CD4-positive, alpha-beta T cell treated with Interleukin-15 for 4 hours (primary cell): ENCODE measurements at regions not wholly inside any gene's neighbourhood (a gene's known extent, or its start where the extent isn't known, plus 50 kb on each side); places are given as distances from the start of the nearest gene placed in this dataset.
"Not testable (repeated sequence)": the region's sequence is repeated elsewhere in the genome, so short reads cannot be mapped to it uniquely, and the experiment has no call there.

Experiments
- DNase-seq: peaks from one replicate; pipeline ENCODE4 v3.0.0-alpha.2; 2020; ENCODE audit warnings: low spot score

DNA sequence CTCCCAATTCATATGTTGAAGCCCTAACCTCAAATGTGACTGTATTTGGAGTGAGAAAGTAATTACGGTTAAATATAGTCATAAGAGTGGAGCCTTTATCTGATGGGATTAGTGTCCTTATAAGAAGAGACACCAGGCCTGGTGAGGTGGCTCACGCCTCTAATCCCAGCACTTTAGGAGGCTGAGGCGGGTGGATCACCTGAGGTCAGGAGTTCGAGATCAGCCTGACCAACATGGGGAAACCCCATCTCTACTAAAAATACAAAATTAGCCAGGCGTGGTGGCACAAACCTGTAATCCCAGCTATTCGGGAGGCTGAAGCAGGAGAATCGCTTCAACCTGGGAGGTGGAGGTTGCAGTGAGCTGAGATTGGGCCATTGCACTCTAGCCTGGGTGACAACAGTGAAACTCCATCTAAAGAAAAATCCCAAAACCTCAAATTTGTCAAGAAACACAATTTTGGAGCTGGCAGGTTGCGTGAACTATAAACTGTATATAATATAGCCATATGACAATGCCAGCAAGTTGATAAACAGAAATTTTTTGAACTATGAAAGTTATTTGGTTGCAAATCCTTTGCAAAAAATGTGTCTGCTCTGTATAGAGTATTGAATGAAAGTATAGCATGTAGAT lies 125.6 kb upstream of the ZNF217 start:
- not testable (repeated sequence) for DNase-seq

DNA sequence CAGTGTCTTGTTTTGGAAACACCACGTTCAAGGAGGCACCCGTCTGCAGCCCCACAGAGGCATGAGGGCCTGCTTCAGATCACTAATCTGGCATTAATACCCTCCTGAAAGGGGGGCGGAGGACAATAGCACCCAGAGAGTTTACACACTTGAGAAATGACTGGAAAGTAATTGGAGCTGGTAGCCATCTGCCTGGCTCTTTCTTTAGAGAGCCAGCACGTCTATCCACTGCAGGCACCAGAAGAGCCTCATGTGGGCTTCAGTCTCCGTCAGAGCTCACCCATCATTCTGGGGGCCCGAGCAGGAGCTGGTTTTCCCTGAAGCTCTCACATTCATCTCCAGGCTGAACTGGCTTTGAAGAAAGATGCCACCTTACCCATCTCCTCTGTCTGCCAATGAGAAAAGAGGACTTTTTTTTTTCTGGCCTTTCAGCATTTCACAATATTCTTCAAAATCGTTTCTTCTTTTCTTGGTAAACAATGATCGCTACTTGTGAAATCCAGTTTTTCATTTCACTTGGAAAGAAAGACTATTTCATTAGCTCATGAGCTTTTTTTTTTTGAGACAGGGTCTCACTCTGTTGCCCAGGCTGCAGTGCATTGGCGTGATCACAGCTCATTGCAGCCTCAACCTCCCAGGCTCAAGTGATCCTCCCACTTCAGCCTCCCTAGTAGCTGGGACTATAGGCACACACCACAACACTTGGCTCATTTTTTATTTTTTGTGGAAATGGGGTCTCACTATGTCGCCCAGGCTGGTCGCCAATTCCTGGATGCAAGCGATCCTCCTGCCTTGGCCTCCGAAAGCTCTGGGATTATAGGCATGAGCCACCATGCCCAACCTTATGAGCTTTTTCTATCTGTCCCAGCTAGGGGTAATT lies 124.7 kb upstream of the ZNF217 start:
- no peak for DNase-seq

DNA sequence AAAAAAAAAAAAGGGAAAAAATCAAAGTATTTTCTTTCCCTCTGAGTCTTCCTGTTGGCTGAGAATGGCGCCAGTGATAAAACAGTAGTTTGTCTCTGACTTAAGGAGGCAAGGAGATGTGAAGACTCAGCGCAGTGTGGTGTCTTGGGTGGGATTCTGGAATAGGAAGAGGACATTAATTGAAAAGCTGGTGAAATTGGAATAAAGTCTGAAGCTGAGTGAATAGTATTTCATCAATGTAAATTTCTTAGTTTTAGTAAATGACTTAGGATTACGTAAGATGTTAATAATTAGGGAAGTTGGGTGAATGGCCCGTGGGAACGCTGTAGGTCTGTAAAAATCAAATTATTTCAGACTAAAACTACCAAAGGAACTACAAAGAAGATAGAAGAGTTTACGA lies 122.8 kb upstream of the ZNF217 start:
- DNase-seq = no peak

DNA sequence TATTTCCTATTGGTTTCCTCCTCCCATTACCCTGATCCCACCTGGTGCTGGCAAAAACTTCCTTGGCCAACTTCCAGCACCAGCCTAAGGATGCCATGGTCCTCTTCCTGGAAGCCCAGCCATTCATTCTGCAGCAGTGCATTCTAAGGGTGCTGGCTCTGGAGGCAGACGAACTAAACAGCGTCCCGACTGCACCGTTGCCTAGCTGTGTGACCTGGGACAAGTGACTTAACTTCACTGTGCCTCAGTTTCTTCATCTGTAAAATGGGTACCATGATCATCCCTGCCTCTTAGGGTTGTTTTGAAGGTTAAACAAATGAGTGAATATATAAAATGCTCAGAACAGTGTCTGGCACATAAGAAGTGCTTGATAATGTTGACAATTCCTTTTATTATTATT lies 120.9 kb upstream of the ZNF217 start:
- DNase-seq = no peak

DNA sequence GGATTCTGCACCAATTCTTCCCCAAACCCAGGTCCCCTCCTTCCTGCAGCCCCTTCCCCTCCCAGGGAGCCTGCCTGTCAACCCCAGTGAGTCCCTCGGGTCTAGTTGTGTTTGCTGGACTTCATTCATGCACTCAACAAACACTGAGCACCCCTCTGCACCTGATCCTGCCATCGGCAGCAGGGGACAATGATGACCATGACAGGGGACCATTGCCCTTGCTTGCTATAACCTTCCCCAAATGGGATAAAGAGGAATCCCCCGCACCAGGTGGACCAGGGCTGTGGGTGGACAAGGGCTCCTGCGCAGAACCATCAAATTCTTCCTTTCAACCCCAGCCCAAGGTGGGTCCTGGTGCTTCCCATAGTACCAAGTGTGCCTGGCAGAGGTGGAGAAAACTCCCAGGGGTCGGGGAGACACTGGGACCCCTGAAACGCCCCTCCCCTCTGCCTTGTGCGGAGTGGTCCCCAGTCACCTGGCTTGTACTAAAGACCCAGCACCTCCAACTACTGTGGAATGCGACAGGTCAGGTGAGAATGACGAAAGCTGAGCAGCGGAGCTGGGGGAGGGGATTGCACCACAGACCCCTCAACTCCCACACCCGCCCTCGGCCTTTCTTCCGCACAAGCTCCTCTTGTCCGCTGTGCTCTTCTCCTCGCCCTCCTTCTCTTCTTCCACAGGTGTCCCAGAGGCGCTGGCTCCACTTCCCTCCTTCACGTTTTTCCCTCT lies 119.9 kb upstream of the ZNF217 start:
- no peak for DNase-seq

DNA sequence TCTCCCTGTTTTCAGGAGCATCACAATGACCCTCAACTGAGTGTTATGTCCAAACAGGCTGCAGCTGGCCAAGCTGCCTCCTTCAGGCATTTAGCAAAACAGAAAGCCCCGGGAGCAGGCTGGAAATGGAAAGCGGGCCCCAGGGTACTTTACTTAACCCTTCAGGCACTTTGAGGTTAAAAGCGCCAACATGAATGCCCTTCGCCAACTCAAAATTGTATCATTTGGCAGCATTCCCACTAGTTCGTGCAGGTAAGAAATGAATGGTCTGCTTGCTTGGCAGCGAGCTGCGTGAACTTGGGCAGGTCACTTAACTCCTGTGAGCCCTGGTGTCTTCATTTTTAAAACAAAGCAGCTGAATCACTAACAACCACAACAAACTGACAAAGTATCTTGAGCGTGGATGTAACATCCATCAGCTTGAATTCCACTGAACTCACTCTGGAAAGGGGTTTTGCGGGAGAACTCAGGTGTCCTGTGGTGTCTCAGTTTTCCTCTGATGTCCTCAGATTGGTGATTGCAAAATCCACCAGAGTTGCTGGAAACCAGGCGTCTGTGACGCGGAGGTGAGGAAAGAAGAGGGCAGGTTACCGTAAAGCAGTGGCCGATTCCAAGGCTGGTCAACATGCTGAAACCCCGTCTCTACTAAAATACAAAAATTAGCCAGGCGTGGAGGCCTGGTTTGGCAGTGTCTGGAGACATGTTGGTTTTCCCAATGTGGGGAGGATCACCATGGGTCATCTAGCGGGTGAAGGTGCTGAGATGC lies 118.8 kb upstream of the ZNF217 start:
- DNase-seq = no peak

DNA sequence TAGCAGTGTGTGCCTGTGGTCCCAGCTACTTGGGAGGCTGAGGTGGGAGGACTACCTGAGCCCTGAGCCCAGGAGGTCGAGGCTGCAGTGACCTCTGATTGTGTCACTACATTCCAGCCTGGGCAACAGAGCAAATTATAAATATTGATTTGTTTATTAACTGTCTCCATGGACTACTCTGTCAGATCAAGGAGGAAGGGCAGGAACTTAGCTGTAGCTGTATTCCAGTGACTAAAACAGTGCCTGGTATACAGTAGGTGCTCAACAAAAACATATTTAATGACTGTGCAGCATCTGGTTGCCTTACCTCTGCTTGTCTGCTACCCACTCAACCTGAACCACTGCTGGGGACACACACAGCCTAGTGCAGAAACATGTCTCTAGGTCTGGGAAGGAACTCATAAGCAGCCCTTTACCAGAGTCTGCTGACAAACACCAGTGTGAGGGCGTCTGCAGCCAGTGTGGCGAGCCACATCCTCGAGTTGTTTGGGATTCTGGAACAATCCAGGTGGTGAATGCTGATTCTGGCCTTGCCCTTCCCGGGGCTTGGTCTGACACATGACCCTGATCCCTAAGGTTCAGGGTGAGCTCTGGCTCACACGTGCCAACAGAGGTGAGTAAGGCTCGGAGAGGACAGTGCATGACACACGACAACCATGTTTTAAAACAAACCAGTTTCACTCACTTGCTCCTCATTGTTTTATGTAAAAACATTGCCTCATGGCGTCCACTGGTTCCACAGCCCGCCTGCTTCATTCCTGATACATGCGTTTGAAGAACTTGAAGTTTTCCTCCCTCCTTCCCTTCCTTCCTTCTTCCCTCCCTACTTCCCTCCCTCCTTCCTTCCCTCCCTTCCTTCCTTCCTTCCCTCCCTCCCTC lies 117.9 kb upstream of the ZNF217 start:
- DNase-seq = no peak

DNA sequence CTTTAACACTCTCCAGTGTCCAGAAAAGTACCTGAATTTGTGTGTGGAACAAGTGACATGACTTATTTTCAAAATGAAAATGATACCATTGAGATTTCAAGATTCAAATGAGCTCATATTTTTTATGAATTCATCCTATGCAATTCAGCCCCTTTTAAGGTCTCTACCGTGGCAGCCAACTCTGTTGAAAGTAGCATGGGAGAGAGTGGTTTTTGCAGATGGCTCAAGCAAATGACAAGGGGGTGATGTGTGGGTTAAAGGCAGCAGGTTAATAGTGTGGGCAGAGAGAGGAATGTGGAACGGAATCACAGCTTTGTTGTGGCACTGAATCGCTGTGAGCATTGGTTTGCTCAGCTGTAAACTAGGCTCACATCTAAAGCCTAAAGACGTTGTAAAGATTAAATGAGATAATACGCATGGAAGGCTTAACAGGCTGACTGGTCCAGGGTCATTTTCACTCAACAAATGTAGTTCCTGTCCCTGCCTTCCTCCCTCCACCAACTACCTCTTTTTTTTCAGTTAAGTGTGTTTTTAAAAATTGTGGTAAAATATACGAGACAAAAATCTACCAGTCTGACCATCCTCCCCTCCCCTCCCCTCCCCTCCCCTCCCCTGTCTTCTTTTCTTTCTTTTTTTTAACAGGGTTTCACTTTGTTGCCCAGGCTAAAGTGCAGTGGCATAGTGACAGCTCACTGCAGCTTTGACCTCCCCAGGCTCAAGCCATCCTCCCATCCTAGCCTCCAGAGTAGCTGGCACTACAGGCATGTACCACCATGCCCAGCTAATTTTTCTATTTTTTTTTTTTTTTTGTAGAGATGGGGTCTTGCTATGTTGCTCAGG lies 114.7 kb upstream of the ZNF217 start:
- peak; percentile 18 for DNase-seq

DNA sequence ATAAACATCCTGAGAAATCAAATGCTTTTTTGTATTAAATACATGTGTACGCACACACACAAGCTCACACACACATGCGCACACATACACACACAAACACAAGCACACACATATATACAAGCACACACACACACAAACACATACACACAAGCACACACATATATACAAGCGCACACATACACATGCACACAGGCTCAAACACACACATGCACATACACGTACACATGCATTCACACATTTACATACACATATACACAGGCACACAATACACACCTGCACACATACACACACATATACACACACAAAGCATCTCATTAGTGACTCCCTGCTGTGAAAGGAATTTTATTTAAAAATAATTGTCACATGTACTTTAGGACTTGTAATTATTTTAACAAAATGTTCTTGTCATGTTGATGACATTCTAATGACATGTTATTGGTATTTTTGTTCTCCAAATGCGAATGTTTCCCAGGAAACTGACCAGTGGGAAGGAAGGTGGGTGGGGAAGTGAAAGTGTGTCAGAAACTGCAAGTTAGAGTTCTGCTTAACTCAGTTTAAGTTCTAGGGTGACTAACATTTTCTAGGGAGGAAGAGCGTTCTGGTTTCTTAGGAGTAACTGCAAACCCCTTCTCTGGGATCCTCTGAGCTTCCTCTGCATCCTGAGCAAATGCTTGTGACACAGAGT lies 113.9 kb upstream of the ZNF217 start:
- DNase-seq = peak; percentile 40

DNA sequence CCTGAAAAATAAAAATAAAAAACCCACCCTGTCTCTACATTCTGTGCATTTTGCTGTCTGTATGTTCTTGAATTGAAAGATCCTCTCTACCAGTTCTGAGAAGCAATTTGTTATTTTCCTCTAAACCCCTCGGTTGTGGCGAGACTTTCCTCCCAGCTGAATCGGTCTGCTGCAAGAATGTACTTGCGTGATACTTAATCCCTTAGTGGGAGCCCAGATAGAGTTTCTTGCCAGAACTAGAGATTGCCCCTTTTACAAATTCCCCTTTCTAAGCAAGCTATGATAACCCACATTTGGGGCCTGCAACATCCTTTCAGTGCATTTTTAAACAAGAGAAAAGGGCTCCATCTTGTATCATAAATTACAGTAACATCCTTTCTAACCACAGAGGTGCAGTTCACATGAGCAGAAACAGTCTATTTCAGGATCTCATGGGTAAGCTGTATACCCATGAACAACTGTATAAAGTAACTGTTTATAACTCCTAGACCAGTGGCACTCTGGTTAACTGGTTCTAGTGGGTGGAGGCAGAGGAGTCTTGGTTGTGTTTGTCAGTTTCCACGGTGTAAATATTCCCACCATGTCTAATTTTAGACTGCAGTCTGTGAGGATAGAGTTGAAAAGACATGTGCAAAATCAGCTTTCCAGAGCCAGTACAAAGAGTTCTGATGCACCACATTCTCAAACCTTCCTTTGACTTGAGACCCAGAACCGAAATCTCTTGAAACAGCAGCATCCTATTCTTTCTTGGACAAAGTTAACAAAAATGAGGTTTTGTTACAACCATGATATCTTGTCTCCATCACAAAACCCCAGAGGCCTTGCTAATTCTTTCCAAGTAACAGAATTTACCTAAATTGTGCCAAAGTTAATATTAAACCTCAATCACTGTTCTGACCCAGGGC lies 113.1 kb upstream of the ZNF217 start:
- peak; percentile 51 for DNase-seq

DNA sequence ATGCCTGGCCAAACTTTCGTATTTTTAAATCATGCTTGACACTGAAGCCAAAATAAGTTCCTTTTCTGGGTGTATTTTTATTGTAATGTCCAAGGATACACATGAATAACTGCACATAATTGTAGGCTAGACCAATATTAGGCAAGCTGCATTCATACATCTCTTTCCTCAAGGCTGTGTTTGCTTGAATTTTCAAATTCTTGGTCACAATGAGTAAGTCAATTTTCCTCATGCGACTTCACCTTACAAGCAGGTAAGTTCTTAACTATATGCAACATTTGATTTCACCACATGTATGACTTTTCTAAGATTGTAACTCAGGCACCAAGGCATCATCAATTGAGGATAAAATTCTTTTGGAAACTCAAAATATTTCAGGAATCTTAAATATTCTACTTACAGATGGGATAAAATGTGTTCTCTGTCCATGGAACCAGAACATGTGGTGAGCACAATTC lies 112.4 kb upstream of the ZNF217 start:
- no peak for DNase-seq

DNA sequence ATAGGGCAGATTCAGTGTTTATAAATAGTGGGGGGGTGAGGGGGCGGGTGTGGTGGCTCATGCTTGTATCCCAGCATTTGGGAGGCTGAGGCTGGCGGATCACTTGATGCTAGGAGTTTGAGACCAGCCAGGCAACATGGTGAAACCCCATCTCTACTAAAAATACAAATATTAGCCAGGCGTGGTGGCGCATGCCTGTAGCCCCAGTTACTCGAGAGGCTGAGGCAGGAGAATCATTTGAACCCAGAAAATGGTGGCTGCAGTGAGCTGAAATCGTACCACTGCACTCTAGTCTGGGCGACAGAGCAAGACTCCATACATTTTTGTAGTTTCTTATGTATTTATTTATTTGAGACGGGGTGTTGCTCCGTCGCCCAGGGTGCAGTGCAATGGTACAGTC lies 109.0 kb upstream of the ZNF217 start:
- no peak for DNase-seq

DNA sequence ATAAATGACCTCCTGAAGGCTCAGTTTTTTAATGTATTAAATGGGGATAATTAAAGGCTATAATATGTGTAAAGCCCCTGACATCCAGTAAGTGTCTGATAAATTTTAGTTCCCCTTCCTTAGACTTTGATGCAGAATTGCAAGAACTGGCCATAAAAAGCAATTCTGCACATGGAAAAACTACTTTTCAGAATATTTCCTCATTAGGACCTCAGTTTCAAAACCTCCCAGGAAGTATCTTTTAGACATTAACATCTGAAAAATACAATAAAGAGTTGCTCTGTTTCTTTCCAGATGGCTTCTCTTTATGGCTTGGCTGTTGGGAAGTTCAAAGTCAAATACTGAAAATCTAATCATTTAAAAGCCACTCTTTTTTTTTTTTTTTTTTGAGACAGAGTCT lies 106.3 kb upstream of the ZNF217 start:
- no peak for DNase-seq

DNA sequence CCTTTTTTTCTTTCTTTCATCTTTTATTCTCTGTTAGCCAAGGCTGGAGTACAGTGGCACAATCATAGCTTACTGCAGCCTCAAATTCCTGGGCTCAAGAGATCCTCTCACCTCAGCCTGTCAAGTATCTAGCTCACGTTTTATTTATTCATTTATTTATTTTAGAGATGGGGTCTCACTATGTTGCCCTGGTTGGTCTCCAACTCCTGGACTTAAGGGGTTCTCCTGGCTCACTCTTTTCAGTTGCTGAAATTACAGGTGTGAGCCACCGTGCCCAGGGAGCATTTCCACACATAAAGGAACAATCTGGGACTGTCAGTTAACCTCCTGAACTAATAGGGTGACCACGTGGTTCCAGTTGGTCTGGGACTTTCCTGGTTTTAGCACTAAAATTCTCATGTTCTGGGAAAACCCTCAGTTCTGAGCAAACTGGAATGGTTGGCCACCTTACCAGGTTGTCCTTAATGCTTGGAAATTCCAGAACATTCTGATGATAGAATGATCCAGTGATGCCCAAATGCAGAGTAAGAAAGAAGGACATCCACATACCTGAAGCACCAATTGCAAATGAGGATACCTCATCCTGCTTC lies 105.5 kb upstream of the ZNF217 start:
- DNase-seq = no peak

DNA sequence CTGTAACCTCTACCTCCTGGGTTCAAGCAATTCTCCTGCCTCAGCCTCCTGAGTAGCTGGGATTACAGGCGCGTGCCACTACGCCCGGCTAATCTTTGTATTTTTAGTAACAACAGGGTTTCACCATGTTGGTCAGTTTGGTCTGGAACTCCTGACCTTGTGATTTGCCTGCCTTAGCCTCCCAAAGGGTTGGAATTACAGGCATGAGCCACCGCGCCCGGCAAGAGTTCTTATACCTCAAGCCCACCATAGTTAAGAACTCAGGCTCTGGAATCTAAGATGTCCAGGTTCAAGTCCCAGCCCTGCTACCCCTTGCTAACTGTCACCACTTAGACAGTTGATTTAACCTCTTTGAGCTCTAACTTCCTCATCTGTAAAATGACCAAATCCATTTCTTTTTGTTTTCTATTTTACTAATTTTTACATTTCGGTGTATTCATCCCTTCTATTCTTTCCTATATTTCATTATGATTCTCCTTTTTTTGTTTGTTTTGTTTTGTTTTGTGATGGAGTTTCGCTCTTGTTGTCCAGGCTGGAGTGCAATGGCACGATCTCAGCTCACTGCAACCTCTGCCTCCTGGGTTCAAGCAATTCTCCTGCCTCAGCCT lies 104.8 kb upstream of the ZNF217 start:
- no peak for DNase-seq

DNA sequence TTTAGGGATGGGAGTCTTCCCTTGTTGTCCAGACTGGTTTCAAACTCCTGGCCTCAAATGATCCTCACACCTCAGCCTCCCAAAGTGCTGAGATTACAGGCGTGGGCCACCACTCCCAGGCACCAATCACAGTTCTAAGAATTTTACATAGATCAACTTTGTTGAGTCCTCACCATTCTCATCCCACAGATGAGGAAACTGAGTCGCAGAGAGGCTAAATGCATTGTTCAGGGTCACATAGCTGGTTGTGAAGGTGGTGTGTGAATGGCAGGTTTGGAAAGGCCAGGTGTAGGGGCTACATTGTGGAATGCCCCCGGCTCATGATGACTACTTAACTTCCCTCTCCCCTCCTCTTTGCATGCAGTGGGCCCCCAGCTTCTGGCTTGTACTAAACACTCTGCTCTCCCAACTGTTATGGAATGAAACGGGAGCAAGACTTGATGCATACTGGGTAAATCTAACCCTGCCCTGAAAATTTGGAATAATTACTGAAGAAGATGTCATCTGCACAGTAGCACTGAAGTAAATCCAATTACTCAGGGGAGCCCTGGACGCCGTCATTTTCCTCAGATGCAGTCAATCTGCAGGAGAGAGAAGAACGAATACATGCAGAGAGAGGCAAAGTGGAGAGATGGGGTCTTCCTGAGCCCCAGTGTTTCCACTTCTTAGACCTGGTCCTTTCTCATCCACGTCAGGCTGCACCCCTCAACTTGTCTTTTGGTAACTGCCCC lies 102.3 kb upstream of the ZNF217 start:
- no peak for DNase-seq

DNA sequence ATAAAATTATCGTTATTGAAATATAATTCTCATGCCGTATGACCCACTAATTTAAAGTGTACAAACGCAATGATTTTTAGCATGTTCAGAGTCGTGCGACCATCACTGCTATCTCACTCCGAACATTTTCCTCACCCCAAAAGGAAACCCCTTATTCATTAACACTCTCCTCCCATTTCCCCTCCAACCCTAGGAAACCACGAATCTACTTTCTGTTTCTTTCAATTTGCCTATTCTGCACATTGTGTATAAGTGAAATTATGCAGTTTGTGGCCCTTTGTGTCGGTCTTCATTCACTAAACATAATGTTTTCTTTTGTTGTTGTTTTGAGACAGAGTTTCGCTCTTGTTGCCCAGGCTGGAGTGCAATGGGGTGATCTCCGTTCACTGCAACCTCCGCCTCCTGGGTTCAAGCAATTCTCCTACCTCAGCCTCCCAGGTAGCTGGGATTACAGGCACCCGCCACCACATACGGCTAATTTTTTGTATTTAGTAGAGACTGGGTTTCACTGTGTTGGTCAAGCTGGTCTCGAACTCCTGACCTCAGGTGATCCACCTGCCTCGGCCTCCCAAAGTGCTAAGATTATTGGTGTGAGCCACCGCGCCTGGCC lies 99.7 kb upstream of the ZNF217 start:
- DNase-seq = peak; percentile 23
